ENCODE measurements at regions not wholly inside any gene's neighbourhood (a gene's known extent, or its start where the extent isn't known, plus 50 kb on each side); places are given as distances from the start of the nearest gene placed in this dataset.

DNA sequence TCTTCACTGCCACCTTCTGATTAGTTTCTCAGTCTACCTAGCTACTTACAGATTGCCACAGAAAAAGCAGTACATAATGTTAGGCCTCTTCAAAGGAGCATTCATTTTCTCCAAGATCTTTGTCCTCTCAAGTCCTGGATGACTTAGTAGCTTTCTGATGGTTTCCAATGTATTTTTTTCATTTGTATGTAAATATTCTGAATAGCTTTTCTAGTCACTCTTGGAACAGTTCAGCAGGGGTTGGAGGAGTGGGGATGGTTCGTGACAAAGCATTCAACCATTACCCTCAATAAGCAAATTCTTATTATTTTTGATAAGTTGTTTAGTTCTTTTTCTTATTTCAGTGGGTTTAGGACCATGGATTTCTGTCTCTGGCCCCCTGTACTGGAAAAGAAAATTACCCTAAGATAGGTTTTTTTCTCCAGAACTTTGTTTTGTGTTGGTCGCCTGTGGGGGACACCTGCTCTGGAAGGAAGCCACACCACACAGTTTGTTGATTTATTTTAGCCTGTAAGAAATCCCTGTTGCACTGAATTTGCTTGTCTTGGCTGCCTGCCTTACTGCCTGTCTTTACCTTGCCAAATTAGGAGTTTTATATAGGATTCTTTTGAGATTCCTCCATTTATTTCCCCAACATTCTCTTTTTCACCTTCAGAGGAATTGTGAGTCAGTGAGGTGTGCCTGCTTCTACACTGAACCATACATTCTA is 247.9 kb downstream of the RFPL4B start:
- TF ChIP-seq EZH2phosphoT487 (IDR thresholded peaks at IDR 0.05; ENCODE audit: low read length): no peak
- TF ChIP-seq EZH2 (optimal IDR thresholded peaks at IDR 0.05; ENCODE audit: low read depth, low read length): no peak

Measured in MM.1S (cell line).